DMS153 (cell line): ENCODE measurements at regions not wholly inside any gene's neighbourhood (a gene's known extent, or its start where the extent isn't known, plus 50 kb on each side); places are given as distances from the start of the nearest gene placed in this dataset.
"Not testable (repeated sequence)": the region's sequence is repeated elsewhere in the genome, so short reads cannot be mapped to it uniquely, and the experiment has no call there.

Experiments used
- DNase-seq: peaks from one replicate; lab custom pipeline; 2025; lab: John Stamatoyannopoulos, UW

DNA sequence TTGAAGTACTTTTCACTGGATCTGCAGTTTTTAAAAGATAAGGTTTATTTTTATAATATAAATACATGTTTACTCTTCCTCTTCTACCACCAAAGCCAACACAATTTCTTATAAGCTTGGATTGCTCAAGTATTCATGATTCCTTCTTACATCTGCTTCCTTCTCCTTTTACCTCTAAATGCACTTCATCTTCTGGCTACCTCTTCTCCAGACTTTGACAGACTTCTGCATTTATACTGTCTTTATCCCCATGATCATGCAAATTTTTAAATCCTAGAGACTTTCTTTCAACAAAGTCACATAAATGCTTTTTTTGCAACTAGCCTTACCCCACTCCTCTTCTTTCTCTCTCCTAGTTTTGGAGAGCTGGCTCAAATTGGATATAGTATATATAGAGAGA, 142.9 kb downstream of the TFAP2B start:
- DNase-seq = no peak

DNA sequence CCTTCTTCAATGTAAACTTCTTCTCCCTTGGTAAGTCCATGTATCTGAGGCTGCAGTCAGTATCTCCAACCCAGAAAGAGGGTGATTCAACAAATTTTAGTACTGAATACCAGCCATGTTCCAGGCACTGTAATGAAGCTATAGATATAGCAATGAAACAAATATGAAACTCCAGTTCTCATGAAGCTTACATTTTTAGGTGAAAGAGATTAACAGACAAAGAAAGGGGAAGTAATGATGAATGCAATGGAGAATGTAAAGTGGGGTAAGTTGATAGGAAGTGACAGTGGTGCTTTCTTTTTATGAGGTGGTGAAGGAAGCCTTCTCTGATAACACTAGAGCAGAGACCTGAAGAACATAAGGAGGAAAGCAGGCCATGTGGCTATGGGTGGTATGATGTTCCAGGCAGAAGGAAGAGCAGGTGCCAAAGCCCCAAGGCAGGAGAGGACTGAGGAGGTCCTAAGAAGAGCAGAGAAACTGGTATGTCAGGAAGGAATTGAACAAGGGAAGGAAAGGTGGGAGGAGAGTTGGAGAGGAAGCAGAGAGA, 143.6 kb downstream of the TFAP2B start:
- no peak for DNase-seq

DNA sequence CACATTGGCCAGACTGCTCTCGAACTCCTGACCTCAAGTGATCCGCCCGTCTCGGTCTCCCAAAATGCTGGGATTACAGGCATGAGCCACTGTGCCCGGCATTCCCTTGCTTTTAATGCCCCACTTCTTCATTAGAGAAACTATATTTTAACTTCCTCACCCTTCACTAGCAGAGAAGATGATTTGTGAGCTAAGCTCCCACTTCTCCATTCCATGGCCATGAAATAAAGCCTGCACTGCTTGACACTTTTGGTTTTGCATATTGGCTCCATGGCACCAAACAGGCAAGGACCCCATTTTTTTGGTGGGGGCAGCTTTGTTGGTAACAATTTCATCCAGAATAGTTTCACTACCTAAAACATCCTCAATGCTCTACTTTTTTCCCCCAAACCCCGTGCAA, 145.3 kb downstream of the TFAP2B start:
- DNase-seq = no peak

DNA sequence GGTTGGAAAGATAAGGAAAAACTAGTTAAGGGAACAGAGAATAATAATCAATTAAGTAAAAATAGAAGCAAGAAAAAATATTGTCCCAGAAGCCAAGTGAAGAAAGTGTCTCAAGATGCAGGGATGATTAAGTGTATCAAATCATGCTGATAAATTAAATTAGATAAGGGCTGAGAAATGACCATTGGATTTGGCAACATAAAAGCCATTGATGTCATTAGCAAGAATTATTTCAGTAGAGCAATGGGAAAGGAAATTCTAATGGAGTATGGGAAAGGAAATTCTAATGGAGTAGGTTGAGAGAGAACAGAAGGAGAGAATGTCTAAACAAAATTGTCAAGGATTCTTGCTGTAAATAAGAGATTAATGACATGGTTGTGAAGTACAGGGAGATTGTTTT, 146.8 kb downstream of the TFAP2B start:
- DNase-seq = no peak

DNA sequence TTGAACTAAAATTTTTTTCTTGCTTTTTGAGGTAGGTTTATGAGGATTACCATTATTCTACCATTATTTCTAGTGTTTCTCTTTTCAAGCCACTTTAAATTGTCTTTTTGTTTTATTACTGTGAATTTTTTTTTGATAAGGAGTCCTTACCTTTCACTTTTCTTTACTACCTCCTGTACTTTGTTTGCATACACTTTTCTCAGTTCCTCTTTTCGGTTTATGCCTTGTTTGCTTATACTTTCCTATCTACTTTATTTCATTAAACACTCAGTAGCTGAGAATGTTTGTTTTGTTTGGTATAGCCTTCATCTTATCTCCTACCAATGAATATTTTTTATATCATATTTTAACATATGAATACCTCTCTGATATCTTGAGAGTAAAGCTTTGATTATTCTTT, 147.9 kb downstream of the TFAP2B start:
- DNase-seq = no peak

DNA sequence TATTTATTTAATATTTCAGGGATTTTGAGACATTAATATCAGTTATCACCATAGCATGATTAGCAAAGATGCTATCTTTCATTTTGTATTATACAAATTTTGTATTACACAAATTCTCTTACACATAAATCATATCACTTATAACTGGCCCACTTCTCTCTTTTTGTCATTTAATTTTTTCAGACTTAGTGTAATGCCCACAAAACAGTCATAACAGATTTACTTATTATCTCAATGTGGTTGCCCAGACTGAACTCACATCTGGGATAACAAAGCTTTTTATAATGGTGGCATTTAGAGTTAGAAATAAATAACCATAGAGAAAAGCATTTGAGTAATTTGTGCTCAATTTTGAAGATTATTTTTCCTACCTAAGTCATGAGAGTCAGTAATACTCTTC, 148.3 kb downstream of the TFAP2B start:
- no peak for DNase-seq

DNA sequence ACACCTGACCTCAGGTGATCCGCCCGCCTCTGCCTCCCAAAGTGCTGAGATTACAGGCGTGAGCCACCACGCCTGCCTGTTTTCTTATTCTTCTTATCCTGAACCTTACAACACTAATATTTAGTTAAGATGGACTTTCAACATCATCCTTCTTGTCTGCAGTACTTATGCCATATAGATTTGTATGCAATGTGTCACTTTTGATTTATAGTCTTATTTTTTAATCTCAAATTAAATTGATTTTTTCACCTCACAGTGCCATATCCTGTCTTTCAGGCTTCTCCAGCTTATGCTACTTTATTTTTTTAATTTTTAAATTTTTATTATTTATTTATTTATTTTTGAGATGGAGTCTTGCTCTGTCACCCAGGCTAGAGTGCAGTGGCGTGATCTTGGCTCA, 149.6 kb downstream of the TFAP2B start:
- not testable (repeated sequence) for DNase-seq

DNA sequence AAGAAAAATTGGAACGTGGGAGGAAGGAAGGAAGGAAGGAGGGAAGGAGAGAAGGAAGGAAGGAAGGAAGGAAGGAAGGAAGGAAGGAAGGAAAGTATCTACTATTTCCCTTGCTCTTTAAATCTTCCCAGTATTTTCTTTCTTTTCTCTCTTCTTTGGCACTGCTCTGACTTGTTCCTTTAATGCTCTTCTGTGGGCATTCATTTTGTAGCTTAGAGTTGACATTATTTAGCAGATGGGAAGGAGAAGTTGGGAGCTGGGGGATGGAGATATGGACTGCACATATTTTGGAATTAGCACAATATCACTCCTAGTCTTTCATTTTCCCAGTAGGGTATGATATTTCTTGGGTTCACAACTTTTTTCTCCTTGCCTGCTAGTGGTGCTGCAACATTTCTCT, 152.2 kb downstream of the TFAP2B start:
- no peak for DNase-seq

DNA sequence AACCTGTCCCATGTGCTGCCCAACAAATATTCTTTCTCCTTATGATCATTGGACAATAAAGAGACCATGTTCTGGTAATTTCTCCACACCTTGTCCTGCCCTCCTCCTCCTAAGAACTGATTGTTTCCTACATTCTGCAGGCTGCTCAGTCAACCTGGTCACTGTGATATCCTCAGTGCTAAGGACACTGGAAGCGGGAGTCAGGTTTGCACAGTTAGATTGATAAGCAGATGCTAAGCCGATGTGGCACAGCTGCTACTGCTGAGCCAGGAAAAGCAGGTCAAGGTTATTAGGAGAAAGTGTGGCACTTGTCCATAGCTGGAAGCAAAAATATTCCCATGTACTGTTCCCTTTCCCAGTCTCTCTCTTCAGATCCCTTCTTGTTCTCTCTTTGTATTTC, 154.8 kb downstream of the TFAP2B start:
- DNase-seq = no peak

DNA sequence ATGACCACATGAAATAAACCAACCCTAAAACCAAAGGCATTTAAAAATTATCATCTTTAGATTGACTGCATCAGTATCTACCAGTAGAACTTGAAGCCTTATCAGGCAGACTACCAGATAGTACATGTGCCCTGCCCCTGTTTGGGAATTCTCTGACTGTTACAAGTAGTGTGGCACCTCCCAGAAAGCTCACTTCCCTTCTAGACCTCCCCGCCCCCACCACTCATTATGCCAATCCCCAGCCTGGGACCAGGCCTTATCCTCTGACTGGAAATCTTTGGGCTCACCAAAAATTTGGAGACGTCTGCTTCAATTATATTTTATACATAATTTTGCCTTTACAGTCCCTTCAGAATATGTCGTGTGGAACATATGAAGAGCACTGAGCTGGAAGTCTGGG, 155.6 kb downstream of the TFAP2B start:
- DNase-seq = no peak

DNA sequence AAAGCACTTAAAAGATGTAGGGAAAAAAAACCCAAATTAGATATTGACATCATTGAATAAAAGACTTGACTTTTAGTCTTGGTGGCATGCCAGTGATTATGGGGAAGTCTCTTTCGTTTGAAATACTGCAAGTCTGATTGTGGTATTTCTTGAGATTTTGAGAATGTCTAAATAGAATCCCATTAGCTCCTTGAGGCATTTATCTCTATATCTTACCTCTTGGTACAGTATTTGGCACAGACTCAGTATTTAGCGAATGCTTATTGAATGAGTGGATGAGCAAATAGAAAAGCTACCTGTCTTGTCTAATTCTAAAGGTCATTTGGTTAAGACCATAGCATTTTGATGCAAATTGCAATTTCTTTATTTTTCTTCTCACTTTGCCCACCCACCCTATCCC, 156.5 kb downstream of the TFAP2B start:
- no peak for DNase-seq

DNA sequence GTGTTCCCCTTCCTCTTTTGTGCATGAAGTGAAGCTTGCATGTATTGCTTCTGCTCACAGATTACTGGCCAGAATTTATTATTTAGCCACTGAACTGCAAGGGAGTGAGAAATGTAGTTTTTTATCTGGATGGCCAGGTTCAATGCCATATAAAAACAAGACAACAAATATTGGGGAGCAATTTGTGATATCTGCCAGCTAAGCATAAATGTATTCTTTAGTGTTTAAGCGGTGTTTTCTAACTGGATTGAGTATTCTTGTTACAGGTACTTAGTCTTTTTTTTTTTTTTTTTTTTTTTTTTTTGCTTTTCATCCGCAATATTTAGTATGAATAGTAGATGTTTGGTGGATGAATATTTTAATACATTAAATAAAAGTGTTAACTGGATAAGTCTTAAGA, 158.2 kb downstream of the TFAP2B start:
- no peak for DNase-seq

DNA sequence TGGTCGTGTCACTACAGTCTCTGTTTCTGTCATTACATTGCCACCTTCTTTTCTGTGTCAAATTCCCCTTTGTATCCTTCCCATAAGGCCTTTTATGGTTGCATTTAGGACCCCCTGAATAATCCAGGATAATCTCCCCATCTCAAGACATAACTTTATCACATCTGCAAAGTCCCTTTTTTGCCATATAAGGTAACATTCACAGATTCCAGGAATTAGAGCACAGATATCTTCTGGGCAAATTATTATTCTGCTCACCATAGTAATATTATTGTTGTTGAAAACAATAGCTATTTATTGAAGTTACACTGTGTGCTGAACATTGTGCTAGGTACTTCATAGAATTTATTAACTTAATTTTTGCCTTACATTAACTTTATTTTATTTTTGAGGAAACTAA, 159.1 kb downstream of the TFAP2B start:
- DNase-seq = no peak

DNA sequence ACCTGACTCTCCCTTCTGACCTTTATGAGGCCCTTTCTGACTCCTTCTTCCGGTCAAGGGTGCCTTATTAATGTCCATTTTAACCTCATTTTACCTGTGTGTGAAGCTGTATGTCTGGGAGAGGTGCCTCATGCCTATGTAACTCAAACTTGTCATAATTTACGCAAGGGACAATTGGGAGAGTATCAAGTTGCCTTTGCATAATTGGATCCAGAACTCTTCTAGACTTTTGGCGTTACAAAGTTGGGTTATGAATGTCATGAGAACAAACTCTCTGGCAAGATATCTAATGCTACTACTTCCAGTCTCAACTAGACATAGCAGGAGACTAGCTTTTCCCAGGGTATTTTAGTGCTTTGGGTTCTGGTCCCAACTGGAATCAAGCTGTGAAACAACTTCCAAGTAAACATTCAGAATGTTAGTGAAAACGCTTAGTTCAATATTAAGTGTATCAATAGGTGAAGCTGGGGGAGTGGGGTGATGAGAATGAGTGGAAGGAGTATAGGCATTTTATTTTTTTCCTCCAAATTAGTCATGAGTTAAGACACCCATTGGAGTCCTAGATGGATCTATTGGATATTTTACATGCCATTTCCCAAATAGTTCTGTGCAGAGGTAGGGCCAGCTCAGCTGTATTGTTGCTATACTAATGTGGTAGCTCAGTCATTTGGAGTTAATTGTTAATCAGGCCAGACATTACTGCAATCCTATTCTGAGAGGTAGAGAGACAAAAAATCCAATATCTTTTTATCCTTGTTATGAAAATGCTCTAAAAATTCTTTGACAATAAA, 159.9 kb downstream of the TFAP2B start:
- no peak for DNase-seq

DNA sequence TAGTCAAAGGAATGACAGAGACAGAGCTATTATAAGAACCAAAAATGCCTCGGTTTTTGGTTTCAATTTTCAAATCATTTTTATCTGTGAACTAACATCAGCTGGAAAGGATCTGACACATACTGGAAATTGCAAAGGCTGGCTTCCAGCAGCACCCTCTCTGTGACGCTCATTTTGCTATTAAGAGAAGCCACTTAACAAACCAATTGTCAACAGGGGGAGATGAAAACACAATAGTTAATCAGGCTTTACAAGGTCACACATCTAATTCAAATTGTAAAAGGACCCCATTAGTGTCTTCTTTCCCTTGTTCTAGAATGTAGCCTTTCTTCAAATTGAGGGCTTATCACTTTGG, 160.5 kb downstream of the TFAP2B start:
- DNase-seq = no peak

DNA sequence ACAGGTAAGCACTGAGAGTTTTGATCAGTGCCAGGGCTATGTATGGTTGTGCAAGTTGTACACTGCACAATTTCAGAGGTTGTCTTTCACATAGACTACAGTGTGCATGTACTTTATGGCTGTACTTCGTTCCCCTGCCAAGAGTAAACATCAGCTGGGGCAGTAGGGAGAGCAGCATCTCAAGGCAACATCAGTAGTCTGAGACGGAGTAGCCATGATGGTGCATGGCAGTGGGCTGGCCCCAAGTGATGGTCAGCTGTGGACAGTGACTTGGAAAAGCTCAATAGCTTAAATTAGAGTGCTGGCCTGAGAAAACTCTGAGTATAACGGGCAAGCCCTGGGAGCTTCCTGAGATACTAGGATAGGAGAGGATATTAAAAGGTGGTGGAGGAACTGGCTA, 165.5 kb downstream of the TFAP2B start:
- no peak for DNase-seq

DNA sequence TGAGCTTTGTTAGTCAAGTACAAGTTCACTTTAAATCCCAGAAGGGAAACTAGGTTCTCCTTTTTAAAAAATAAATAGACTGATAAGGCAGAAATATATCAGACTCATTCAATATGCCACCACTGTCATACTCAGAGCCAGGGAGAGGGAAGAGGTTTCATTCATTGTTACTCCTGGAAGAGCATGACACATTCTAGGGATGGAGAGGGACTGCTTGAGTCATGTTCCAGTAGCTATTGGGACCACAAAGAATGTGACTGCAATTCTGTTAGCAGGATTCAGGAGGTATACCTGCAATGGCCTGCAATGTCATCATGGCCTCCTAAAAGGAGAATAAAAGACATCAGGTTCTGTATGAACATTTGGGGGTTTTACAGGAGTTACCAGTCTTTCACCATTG, 167.6 kb downstream of the TFAP2B start:
- DNase-seq = no peak

DNA sequence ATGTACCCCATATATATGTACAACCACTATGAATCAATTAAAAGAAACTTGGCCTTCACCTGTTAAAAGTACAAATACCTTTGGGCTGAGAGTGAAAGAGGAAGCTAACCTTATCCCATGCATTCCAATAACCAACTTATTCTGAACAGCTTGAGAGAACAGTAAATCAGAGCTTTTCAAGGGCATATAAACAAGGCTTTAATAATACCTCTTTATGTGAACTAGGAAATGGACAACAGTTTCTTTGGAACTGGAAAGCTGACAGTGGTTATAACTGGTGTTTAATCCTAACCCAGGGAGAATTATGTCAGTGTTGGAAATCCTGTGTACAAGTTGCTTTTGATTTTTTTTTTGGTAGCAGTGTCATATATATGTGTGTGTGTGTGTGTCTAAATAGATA, 170.5 kb downstream of the TFAP2B start:
- no peak for DNase-seq

DNA sequence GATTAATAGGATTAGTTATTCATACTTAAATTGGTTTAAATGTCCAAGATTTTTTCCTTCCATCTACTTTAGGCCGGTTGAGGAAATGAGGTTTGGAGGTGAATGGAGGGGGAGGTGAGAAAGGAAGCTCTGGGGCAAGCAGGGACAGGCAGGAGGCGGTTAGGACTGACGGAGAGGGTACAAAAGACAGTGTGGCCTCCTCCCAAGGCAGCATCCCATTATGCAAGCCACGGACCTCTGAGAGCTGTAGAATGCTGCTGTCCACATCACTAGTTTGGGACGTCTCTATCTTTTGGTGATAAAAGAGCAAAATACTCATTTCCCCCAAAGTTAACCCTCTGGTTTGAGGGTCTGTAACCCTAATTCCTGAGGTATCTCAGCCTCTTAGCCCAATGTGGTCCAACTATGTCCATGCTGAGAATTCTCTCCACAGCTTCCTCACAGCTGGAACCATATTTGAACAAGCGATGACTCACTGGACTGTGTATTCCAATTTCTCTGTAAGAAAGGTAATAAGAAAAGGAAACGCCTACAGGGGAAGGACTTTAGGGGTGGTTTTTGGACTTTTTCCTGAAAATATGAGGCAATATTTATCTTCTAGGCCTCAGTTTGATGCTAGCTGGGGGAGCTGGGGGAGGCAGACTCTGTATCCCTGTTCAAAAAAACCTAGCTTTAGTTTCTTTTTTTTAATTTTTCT, 172.2 kb downstream of the TFAP2B start:
- DNase-seq = no peak

DNA sequence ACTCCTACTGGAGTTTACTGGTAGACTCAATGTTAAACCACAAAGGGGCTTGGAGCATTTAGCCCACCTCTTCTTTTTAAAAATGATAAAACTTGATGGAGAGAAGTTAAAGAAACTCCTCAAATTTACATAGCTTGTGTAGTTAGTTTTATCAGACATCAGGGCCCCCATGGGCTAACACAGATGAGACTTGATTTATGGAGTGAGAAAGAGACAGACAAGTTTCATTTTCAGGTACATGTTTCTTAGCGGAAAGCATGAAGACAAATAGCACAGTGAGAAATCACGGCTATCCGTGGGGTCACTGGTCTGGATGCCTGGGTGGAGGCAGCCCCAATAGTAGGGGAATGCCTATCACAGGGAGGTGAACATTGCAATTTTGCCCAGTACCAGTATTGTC, 173.6 kb downstream of the TFAP2B start:
- DNase-seq = no peak

DNA sequence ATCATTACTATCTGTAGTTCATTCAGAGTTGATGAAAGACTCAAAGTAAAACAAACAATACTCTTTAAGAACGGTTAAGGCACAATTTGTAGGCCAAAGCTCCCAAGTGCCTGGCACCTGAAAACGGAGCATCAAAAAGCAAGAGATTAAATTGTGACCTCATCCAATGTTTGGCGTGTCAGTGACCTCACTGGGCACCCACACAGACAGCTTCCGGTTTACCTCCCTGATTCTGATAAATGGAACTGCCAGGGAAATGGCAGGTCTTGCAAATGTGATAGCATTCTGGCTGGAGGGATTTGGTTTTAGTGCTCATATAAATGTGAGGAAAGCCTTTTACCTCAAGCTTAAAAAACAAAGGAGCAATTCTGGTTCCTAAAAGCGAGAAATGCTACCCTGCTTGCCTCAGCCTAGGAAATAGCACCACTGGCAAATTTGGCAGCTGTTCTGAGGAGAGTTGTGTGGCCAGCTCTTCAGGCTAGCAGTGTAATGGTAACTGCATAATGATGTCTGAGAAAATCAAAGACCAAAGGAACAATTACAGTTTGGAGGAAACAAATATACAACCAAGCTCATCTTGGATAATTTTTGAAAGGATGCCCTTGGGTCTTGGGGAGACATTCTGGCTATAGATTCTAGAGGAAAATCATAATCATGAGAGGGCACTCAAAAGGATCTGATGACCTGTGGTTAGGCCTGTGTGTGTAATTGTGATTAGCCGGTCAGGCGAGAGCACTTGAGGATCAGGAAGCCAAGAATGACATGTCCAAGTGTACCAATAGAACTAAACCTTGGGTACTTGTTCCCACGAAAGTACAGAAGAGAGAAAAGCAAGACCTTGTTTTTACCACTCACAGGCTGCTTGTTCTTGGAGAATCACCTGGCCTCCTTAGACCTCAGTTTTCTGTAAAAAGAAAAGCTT, 174.3 kb downstream of the TFAP2B start:
- no peak for DNase-seq

DNA sequence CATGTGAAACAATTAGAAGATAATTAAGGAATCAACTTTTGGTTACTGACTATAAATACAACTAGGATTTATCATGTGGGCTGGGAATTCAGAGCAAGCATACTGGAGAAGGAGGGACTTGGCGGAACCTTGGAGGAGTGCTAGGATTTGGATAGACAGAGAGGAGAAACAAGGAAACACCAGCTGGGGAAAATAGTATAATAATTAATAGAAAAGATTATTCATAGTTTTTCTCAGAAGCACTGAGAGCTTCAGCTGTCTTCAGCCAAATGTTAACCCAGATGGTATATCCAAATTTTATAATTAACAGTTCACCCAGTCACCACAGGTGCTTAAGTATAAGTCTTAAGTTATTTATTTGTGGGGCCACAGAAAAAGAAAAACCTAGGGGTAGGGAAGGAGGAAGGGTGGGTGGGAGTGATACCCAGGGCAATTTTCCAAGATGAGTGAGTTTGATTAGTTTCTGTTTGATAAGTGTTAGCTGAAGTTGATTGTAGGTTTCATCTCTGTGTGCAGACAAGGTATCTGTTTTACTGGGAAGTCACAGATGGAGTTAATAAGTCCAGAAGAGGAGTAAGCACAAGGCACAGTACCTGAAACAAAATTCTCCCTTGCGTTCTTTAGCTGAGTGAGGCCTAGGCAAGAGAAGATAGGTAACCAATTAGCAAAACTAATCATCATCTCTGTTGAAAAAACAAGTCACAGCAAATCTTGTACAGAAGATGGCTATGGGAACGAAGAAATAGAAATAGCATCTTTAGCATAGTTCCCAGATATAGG, 175.5 kb downstream of the TFAP2B start:
- DNase-seq = no peak
